ENCODE measurements at regions not wholly inside any gene's neighbourhood (a gene's known extent, or its start where the extent isn't known, plus 50 kb on each side); places are given as distances from the start of the nearest gene placed in this dataset.

- TF ChIP-seq POLR2A (IDR thresholded peaks at IDR 0.05; ENCODE audit: low read depth, low read length) (no peak), POLR2AphosphoS5 (IDR thresholded peaks at IDR 0.05; ENCODE audit: low read depth, low read length) (no peak), TAF1 (IDR thresholded peaks at IDR 0.05; ENCODE audit: borderline replicate concordance, low read depth, low read length) (no peak)
These were observed 461.4 kb downstream of the NAF1 start for GRCh38 chr4:162705130-162705803.
